HUES48 (cell line): ENCODE measurements at regions not wholly inside any gene's neighbourhood (a gene's known extent, or its start where the extent isn't known, plus 50 kb on each side); places are given as distances from the start of the nearest gene placed in this dataset.
"Not testable (repeated sequence)": the region's sequence is repeated elsewhere in the genome, so short reads cannot be mapped to it uniquely, and the experiment has no call there.

Experiments used
- H3K27ac ChIP-seq: one replicate; pipeline ENCODE4 v1.7.0; 2013; ENCODE audit warnings: low read depth, low read length, inconsistent platforms
- H3K27me3 ChIP-seq: 2 replicates; pipeline ENCODE4 v1.6.1; 2013; ENCODE audit warnings: mild to moderate bottlenecking, low read length; ENCODE audit not compliant: control insufficient read depth, insufficient read depth
- H3K36me3 ChIP-seq: 2 replicates; pipeline ENCODE4 v1.6.1; 2013; ENCODE audit warnings: low read length; ENCODE audit not compliant: control insufficient read depth, insufficient read depth
- H3K4me1 ChIP-seq: 2 replicates; pipeline ENCODE4 v1.6.1; 2013; ENCODE audit warnings: mild to moderate bottlenecking, low read length; ENCODE audit not compliant: control insufficient read depth, insufficient read depth
- H3K4me3 ChIP-seq: 2 replicates; pipeline ENCODE4 v1.5.1; 2013; ENCODE audit warnings: mild to moderate bottlenecking, low read depth, low read length
- H3K9ac ChIP-seq: 2 replicates; pipeline ENCODE4 v1.6.1; 2013; ENCODE audit warnings: mild to moderate bottlenecking, low read depth, low read length, moderate library complexity
- H3K9me3 ChIP-seq: 2 replicates; pipeline ENCODE4 v1.6.1; 2013; ENCODE audit warnings: low read length; ENCODE audit not compliant: control insufficient read depth, insufficient read depth

DNA sequence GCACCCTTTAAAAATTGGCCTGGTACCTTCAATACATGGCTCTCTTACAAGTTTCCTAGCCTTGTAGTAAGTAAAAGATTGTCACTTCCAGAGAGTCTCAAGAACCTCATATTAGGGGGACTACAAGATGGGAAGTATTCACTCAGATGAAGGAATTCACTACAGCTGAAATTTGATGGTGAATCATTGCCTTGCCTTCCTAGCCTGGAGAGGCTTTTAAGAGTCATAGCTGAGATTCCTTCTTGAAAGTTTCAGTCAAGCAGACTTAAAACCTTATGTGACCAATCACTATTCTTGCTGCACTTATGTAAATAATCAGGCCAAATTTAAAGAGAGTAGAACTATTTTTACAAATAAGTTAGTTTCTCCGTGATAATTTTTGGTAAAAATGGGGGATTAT is 451.6 kb downstream of the TRHDE start:
- H3K4me1 ChIP-seq = no peaks in the 10 kb centered on the region
- H3K4me3 ChIP-seq = no peak overlapping the region
- H3K9ac ChIP-seq = no peak overlapping the region
- no peaks in the 10 kb centered on the region for H3K36me3 ChIP-seq
- H3K27ac ChIP-seq = no peak overlapping the region
- H3K9me3 ChIP-seq = peaks cover 24% of the 10 kb centered on the region
- no peaks in the 10 kb centered on the region for H3K27me3 ChIP-seq

- no peaks in the 10 kb centered on the region for H3K9me3 ChIP-seq
- H3K36me3 ChIP-seq = no peaks in the 10 kb centered on the region
- no peak overlapping the region for H3K9ac ChIP-seq
- no peaks in the 10 kb centered on the region for H3K27me3 ChIP-seq
- H3K27ac ChIP-seq = no peak overlapping the region
- H3K4me1 ChIP-seq = no peaks in the 10 kb centered on the region
- no peak overlapping the region for H3K4me3 ChIP-seq
These were observed 457.4 kb downstream of the TRHDE start for GRCh38 chr12:72729451-72730010.

- no peaks in the 10 kb centered on the region for H3K27me3 ChIP-seq
- no peaks in the 10 kb centered on the region for H3K36me3 ChIP-seq
- no peak overlapping the region for H3K4me3 ChIP-seq
- H3K9ac ChIP-seq = no peak overlapping the region
- no peaks in the 10 kb centered on the region for H3K9me3 ChIP-seq
- no peak overlapping the region for H3K27ac ChIP-seq
- no peaks in the 10 kb centered on the region for H3K4me1 ChIP-seq
These were observed 462.4 kb downstream of the TRHDE start for GRCh38 chr12:72734581-72734980.

- H3K4me3 ChIP-seq = no peak overlapping the region
- H3K27me3 ChIP-seq = no peaks in the 10 kb centered on the region
- no peak overlapping the region for H3K9ac ChIP-seq
- no peaks in the 10 kb centered on the region for H3K36me3 ChIP-seq
- no peaks in the 10 kb centered on the region for H3K4me1 ChIP-seq
- peaks cover 6% of the 10 kb centered on the region; the same call in 1 of the 2 replicates for H3K9me3 ChIP-seq
- H3K27ac ChIP-seq = no peak overlapping the region
These were observed 466.6 kb downstream of the TRHDE start for GRCh38 chr12:72738811-72739210.

DNA sequence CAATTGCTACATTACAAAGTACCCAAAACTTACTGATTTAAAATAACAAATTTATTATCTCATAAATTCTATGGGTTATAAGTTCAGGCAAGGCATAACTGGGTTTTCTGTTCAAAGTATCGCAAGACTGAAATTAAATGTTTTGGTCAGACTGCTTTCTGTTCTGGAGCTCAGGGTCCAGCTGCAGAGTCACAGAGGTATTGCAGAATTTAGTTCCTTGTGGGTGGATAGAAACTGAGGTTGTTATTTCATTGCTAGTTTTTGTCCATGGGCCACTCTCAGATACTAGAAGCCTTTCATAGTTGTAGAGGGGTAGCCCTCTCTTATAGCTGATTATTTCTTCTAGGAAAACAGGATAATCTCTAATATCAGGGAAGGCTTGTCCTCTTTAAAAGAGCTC is 467.9 kb downstream of the TRHDE start:
- H3K4me1 ChIP-seq = no peaks in the 10 kb centered on the region
- no peak overlapping the region for H3K27ac ChIP-seq
- H3K9me3 ChIP-seq = peaks cover 6% of the 10 kb centered on the region
- H3K9ac ChIP-seq = no peak overlapping the region
- H3K4me3 ChIP-seq = no peak overlapping the region
- H3K27me3 ChIP-seq = no peaks in the 10 kb centered on the region
- H3K36me3 ChIP-seq = no peaks in the 10 kb centered on the region

DNA sequence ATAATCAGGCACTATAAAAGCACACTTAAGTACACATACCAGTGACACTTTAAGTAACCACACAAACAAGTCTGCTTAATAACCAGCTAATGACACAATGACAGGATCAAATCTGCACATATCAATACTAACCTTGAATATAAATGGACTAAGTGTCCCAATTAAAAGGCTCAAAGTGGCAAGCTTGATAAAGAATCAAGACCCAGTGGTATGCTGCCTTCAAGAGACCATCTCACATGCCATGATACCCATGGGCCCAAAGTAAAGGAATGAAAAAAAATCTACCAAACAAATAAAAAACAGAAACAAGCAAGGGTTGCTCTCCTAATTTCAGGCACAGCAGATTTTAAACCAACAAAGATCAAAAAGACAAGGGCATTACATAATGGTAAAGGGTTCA is 470.4 kb downstream of the TRHDE start:
- Histone ChIP-seq H3K9ac (no peak overlapping the region), H3K27ac (no peak overlapping the region), H3K9me3 (peaks cover 6% of the 10 kb centered on the region), H3K4me1 (no peaks in the 10 kb centered on the region), H3K4me3 (no peak overlapping the region), H3K36me3 (no peaks in the 10 kb centered on the region), H3K27me3 (no peaks in the 10 kb centered on the region)

DNA sequence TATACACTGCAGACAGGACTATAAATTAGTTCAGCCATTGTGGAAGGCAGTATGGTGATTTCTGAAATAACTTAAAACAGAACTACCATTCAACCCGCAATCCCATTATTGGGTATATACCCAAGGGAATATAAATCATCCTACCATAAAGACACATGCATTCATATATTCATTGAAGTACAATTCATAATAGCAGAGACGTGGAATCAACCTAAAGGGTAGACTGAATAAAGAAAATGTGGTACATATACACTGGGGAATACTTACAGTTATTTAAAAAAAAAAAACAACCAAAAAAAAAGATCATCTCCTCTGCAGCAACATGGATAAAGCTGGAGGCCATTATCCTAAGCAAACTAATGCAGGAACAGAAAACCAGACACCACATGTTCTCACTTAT is 473.9 kb downstream of the TRHDE start:
- no peaks in the 10 kb centered on the region for H3K27me3 ChIP-seq
- H3K9ac ChIP-seq = no peak overlapping the region
- H3K4me1 ChIP-seq = no peaks in the 10 kb centered on the region
- H3K9me3 ChIP-seq = peaks cover 6% of the 10 kb centered on the region
- H3K4me3 ChIP-seq = no peak overlapping the region
- H3K36me3 ChIP-seq = no peaks in the 10 kb centered on the region
- H3K27ac ChIP-seq = no peak overlapping the region

- H3K27ac ChIP-seq = no peak overlapping the region
- H3K9me3 ChIP-seq = peaks cover 6% of the 10 kb centered on the region
- no peaks in the 10 kb centered on the region for H3K4me1 ChIP-seq
- H3K27me3 ChIP-seq = no peaks in the 10 kb centered on the region
- no peaks in the 10 kb centered on the region for H3K36me3 ChIP-seq
- H3K4me3 ChIP-seq = no peak overlapping the region
- no peak overlapping the region for H3K9ac ChIP-seq
These were observed 475.1 kb downstream of the TRHDE start for GRCh38 chr12:72747111-72747849.

DNA sequence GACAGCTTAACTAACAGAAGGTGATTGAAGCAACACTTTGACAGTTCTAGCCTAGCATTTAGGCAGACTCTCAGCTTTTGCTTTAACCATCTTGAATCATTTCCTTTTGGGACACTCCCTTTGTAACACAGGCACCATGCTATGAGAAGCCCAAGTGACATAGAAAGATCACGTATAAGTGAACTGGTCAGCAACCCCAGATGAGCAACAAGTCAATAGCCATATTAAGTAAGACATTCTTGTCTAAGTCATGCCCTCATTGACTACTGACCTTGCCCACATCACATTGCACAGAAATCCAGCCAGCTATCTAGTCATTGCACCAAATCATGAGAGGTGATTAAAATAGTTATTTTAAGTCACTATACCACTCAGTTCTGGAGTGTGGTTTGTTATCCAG is 476.8 kb downstream of the TRHDE start:
- Histone ChIP-seq H3K9ac (no peak overlapping the region), H3K4me3 (no peak overlapping the region), H3K27ac (no peak overlapping the region), H3K9me3 (no peaks in the 10 kb centered on the region; the same call in 1 of the 2 replicates), H3K4me1 (no peaks in the 10 kb centered on the region), H3K27me3 (no peaks in the 10 kb centered on the region), H3K36me3 (no peaks in the 10 kb centered on the region)

DNA sequence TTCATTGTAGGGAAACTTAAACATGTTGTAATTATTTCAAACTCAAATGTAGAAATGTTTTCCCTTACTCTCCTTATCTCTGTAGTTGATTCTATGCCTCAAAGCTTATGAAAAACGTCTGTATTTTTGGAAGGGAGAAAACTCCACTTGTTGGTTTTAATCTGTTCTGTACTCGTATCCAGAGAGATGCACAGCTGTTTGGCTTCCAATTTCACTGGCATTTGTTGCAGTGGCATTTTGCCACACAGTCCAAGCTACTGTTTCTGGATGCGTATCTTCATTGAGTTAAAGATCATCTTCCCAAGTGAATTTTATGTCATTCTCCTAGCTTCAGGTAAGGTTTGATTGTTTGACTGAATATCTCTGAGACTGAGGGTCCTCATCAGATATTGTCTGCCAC is 481.4 kb downstream of the TRHDE start:
- Histone ChIP-seq H3K4me1 (no peaks in the 10 kb centered on the region), H3K9me3 (peaks cover 5% of the 10 kb centered on the region; the same call in 1 of the 2 replicates), H3K9ac (no peak overlapping the region), H3K27me3 (no peaks in the 10 kb centered on the region), H3K27ac (no peak overlapping the region), H3K36me3 (no peaks in the 10 kb centered on the region), H3K4me3 (no peak overlapping the region)

GRCh38 chr12:72754026-72754425 is 481.9 kb downstream of the TRHDE start:
- H3K4me1 ChIP-seq, H3K9me3 ChIP-seq, H3K27me3 ChIP-seq, H3K9ac ChIP-seq, H3K27ac ChIP-seq, H3K36me3 ChIP-seq, H3K4me3 ChIP-seq: not testable (repeated sequence)
